ENCODE measurements at regions not wholly inside any gene's neighbourhood (a gene's known extent, or its start where the extent isn't known, plus 50 kb on each side); places are given as distances from the start of the nearest gene placed in this dataset.

DNA sequence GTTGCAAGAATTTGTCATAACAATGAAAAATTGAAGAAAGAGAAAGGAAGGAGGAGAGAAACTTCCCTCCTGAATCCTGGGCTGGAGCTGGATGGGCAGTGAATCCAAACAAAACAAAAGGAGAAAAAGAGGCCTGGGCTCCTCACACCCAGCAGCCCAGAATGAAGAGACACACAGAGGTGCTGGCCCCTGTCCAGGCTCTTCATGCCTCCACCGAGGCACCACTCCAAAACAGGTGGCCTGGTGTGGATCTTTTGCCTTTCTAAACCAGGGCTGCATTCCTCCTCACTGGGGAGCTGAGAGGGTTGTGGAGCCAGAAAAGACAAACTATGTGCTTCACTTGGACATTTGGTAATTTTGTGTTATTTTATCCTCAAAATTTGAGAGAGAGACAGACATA is 76.0 kb downstream of the FAM124B start:
- DNase-seq (ENCODE audit: low read depth), result no peak
- no peak for TF ChIP-seq CTCF (IDR thresholded peaks at IDR 0.05; ENCODE audit: insufficient read depth, low read length)
- H3K4me3 ChIP-seq (ENCODE audit: low read depth, low read length), result no peak overlapping the region

DNA sequence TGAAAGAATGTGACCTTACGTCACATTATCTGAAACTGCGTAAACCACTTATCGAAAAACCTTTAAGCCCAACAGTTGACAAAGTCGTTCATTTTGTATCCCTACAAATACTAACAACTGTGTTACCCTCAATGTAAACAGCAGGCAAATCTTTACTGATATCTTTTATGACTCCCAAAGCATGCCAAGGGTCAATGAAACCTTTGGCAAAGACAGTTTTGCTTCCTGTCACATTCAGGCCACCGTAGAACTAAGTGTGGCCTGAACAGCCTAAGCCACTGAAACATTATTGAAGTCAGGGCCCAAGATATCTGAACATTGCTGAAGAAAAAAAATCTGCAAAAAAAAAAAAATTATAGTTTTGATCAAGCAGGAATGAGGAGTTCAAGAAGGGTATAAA is 77.3 kb downstream of the FAM124B start:
- no peak for TF ChIP-seq CTCF (IDR thresholded peaks at IDR 0.05; ENCODE audit: insufficient read depth, low read length)

GRCh38 chr2:224320660-224321059 is 81.2 kb downstream of the FAM124B start:
- DNase-seq (ENCODE audit: low read depth), result no peak
- H3K4me3 ChIP-seq (ENCODE audit: low read depth, low read length), result no peak overlapping the region
- TF ChIP-seq CTCF (IDR thresholded peaks at IDR 0.05; ENCODE audit: insufficient read depth, low read length), result no peak

More for the DNA sequence above, 77.3 kb downstream of the FAM124B start:
- no peak overlapping the region for H3K4me3 ChIP-seq (ENCODE audit: low read depth, low read length)
- no peak for DNase-seq (ENCODE audit: low read depth)

GRCh38 chr2:224319750-224320149 is 82.2 kb downstream of the FAM124B start:
- TF ChIP-seq CTCF (IDR thresholded peaks at IDR 0.05; ENCODE audit: insufficient read depth, low read length), result no peak
- H3K4me3 ChIP-seq (ENCODE audit: low read depth, low read length), result no peak overlapping the region
- no peak for DNase-seq (ENCODE audit: low read depth)

DNA sequence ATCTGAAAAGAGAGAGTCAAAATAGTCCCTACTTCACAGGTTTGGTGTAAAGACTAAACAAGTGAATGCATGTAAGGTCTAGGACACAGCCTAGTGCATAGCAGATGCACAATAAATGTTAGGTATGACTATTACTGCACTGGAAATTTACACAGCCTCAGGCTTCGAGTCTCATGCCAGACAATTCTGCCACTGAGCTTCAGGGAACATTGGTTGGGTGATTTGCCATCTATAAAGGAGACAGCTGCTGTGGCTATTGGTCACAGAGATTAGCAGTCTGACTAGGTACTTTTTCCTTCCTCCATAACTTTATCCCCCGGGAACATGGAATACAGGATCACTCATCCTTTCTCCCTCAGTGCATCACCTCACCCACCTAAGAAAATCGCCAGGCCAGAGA is 89.2 kb downstream of the FAM124B start:
- no peak for DNase-seq (ENCODE audit: low read depth)
- TF ChIP-seq CTCF (IDR thresholded peaks at IDR 0.05; ENCODE audit: insufficient read depth, low read length), result no peak
- H3K4me3 ChIP-seq (ENCODE audit: low read depth, low read length), result no peak overlapping the region

DNA sequence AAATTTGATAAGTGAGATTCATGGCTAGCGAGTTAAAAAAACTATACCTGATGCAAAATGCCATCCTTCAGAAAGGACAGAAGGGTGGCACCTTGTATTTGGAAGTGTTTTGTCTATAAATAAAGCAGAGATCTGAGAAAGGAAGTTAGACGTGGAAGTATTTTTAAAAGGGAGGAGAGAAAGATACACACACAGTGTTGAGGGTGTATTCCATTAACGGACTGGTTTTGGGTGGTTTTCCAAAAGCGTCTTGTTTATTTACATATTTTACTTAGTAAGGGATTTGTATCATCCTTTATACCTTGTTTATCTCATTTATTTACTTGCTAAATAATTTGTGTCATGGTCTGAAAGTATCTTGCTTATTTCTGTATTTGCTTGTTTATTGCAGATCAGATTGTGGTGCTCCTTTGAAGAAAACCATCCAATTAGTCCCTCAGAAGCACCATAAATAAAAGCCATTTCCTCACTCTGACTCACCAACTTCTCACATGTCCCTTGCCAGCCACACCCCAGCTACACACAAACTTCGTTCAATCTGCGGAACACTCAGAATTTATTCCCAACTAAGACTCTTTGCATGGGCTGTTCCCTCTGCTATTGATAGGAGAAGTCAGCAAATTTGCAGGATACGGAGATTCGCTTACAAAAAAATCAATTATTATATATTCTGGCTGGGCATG is 90.8 kb downstream of the FAM124B start:
- TF ChIP-seq CTCF (IDR thresholded peaks at IDR 0.05; ENCODE audit: insufficient read depth, low read length), result no peak
- peak; percentile 8 for DNase-seq (ENCODE audit: low read depth)
- H3K4me3 ChIP-seq (ENCODE audit: low read depth, low read length), result no peak overlapping the region

DNA sequence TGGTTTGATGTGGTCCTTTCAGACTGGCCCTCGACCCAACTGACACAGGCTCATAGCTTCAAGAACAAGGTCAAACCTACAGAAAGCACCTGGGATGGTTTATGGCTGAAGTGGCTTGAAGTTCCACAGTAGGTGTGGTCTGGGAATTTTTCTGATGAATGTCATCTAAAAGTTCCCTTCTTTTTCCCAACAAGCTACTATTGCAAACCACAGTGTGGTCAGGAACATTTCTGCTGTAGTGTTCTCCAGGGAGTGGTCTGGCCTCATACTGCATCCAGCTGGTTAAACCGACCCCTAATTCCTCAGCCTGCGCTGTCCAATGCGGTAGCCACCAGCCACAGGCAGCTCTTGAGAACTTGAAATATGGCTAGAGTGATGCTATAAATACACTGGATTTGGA is 92.7 kb downstream of the FAM124B start:
- TF ChIP-seq CTCF (IDR thresholded peaks at IDR 0.05; ENCODE audit: insufficient read depth, low read length), result no peak
- H3K4me3 ChIP-seq (ENCODE audit: low read depth, low read length), result no peak overlapping the region
- DNase-seq (ENCODE audit: low read depth), result peak; percentile 9
